ENCODE measurements at regions not wholly inside any gene's neighbourhood (a gene's known extent, or its start where the extent isn't known, plus 50 kb on each side); places are given as distances from the start of the nearest gene placed in this dataset.

- H2AFZ ChIP-seq (ENCODE audit: low read length): no peak overlapping the region
- H3T11ph ChIP-seq (ENCODE audit: low read length): no peak overlapping the region
- peaks cover 0 to 7% (median 0%) of the 10 kb centered on the region in 3 experiments; a peak in 2 of 7 replicates for H3K36me3 Mint-ChIP-seq (ENCODE audit: insufficient read depth in 1 of 3, low read depth in 3 of 3)
- H3K27me3 ChIP-seq (ENCODE audit: insufficient read depth, low read length): no peaks in the 10 kb centered on the region
- H3K4me3 Mint-ChIP-seq: no peak overlapping the region
- no peak overlapping the region for H2BK120ac ChIP-seq (ENCODE audit: low read depth, low read length, poor library complexity, severe bottlenecking)
- no peak overlapping the region for H3K4ac ChIP-seq (ENCODE audit: low read depth, low read length)
- H3K14ac ChIP-seq (ENCODE audit: insufficient read depth, low read length): no peak overlapping the region
- no peak overlapping the region for H3K23ac ChIP-seq (ENCODE audit: insufficient read length, low read depth, low read length)
- no peak overlapping the region for H2BK12ac ChIP-seq (ENCODE audit: insufficient read length, low read depth, low read length)
- no peak overlapping the region for H2BK15ac ChIP-seq (ENCODE audit: low read depth, low read length)
- WGBS (ENCODE audit: extremely low coverage, insufficient read length, low lambda C conversion rate): no CpG with 5 or more reads among the region's 2 CpGs
- no peak overlapping the region for H3K27ac ChIP-seq (ENCODE audit: insufficient read length, low read depth, low read length)
- H4K8ac ChIP-seq (replicated peaks; ENCODE audit: insufficient read length, low read depth, low read length): no peak overlapping the region
- H3K18ac ChIP-seq (ENCODE audit: insufficient read length, low read depth, low read length): no peak overlapping the region
- H3K4me2 ChIP-seq (ENCODE audit: insufficient read depth, insufficient read length, low read length): no peak overlapping the region
- H3K9me3 ChIP-seq (ENCODE audit: control insufficient read depth, low read depth, low read length): no peaks in the 10 kb centered on the region
- no peak for DNase-seq
- H3K9ac ChIP-seq (ENCODE audit: extremely low read depth, insufficient read length, low read length): no peak overlapping the region
- H3K4me1 Mint-ChIP-seq: peaks cover 4 to 23% of the 10 kb centered on the region in 2 experiments
- H3K56ac ChIP-seq (ENCODE audit: insufficient read length, low read depth, low read length): no peak overlapping the region
- H2AK5ac ChIP-seq (ENCODE audit: insufficient read length, low read length): no peak overlapping the region
- H3K79me1 ChIP-seq (ENCODE audit: insufficient read depth, low read depth, low read length, poor library complexity, severe bottlenecking): no peaks in the 10 kb centered on the region
- no peaks in the 10 kb centered on the region for H4K20me1 ChIP-seq (ENCODE audit: control insufficient read depth, insufficient read depth, insufficient read length)
- no peaks in the 10 kb centered on the region for H3K23me2 ChIP-seq (ENCODE audit: insufficient read length, low read depth, low read length, poor library complexity, severe bottlenecking)
- H2BK5ac ChIP-seq (ENCODE audit: insufficient read length, low read length): no peak overlapping the region
- H3K27me3 Mint-ChIP-seq (ENCODE audit: low read depth): no peaks in the 10 kb centered on the region
- H3K4me1 ChIP-seq (ENCODE audit: insufficient read depth, low read length): peaks cover 2% of the 10 kb centered on the region; the same call in 1 of the 2 replicates
- H3K27ac Mint-ChIP-seq: no peak overlapping the region
- H4K5ac ChIP-seq (ENCODE audit: insufficient read length, low read depth, low read length): no peak overlapping the region
- H3K9me3 Mint-ChIP-seq: no peaks in the 10 kb centered on the region
- H3K79me2 ChIP-seq (ENCODE audit: insufficient read depth, low read length): no peaks in the 10 kb centered on the region; the same call in 1 of the 2 replicates
- no peak overlapping the region for H4K91ac ChIP-seq (ENCODE audit: insufficient read length, low read depth, low read length)
- H2BK20ac ChIP-seq (ENCODE audit: low read depth, low read length, poor library complexity, severe bottlenecking): no peak overlapping the region
- TF ChIP-seq CTCF (conservative IDR thresholded peaks at IDR 0.05): no peak
These were observed 178.5 kb downstream of the MACC1 start for GRCh38 chr7:20038676-20039075.
